Forelimb muscle (tissue), 1 donor: ENCODE measurements at regions not wholly inside any gene's neighbourhood (a gene's known extent, or its start where the extent isn't known, plus 50 kb on each side); places are given as distances from the start of the nearest gene placed in this dataset.

Experiments
- DNase-seq: peaks from one replicate; pipeline ENCODE4 v3.0.0-alpha.2; 2013; ENCODE audit warnings: low read depth

DNA sequence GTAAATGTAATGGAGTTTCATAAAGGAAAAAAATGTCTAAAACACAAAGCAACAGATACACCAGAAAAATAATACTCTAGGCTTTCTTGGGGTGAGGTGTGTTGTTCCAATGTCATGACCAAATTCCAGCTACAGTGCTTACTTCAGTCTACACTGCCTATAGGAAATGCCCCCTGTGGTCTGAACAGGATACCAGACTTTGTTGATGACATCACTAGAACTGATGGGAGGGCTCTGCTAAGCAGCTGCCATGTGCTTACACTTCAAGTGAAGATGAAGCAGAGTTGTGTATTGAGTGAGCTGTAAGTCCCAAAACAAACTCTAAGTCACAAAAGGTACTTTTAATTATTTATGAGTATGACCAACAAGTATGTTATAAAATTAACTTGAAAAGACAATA, 456.1 kb upstream of the IL12A start:
- DNase-seq, result no peak

DNA sequence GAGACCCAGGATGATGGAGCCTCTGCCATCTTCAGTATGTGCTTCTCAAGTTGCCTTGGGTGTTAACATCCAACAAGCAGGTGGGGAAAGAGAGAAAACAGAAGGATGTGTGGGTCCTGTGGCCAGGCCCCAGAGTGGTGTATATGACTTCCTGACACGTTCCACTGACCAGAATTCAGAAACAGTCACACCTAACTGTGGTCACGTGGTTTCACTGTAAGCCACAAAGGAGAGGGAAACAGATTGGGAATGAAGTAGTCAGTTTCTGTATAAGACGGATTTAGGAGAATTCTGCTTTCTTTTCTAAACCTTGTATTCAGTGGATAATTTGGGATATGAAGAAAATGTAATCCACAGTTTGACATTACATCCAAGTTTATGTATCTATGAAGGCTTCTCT, 454.1 kb upstream of the IL12A start:
- no peak for DNase-seq

- no peak for DNase-seq
Measured at GRCh38 chr3:159536876-159537275, 451.8 kb upstream of the IL12A start.

GRCh38 chr3:159538507-159538906, 450.1 kb upstream of the IL12A start:
- no peak for DNase-seq

DNA sequence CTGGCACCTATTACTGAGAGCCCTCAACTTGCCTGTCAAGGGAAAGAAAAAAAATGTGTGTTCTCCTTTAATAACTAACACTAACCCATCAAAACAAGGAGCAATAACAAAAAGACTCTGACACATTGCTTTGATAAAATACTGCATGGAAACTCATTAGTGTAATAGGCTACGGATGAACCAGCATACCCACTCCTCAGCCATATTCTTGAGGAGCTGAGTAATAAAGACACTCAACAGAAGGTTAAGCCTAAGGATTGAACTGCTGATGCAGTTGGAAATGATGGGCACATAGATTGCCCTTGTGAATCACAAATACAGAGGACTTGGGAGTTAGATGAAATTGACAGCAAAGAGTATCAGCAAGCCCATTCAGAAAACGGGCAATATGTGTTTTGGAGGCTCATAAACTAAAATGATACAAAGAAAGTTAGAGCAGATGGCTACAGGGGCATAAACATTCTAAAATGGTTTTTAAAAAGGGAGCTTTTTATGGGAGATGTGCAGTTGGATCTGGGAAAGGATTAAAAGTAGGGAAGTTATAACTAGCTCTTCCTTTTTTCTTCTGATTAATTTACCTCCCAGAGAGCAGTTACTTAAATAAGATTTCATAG, 447.6 kb upstream of the IL12A start:
- DNase-seq, result no peak

- DNase-seq, result no peak
Measured at GRCh38 chr3:159548675-159549335, 439.8 kb upstream of the IL12A start.

DNA sequence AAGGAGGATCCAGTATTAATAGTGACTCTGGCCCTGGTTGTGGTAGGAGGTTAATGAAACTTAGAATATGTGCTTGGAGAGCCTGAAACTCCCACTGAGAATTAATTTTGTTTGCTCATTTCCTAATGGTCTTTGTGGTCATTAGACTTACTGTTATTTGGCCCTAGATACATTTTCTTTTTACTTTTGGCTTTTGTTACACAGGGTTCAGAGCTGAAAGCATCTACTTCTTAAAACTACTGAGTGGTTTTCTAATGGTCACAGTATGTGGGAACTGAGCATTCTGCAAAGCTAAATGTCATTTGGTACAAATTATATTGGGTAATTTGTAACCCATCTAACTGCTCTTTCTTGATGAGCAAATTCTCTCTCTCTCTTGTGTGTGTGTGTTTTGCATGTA, 433.4 kb upstream of the IL12A start:
- DNase-seq, result no peak

- DNase-seq, result no peak
Measured at GRCh38 chr3:159559771-159560170, 428.9 kb upstream of the IL12A start.

- no peak for DNase-seq
Measured at GRCh38 chr3:159560214-159560979, 428.2 kb upstream of the IL12A start.

DNA sequence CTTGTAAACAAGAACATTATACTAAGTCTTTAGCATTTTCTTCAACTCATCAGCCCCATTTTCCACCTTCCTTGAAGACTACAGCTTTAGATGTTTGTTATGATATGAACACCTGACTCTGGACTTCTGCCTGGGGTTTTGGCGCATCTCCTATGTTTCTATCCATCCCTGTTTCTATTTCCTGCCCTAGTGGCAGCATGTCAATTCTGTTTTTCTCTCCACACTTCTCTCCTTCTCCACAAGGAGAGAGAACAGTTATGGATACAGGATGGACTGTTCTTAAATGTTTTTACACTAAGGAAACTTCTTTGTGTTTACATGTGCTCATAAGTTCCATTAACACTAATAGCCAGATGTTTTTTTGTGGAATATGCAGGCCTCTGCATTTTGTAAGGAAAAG, 423.3 kb upstream of the IL12A start:
- DNase-seq, result no peak

GRCh38 chr3:159583662-159584061, 405.0 kb upstream of the IL12A start:
- no peak for DNase-seq

DNA sequence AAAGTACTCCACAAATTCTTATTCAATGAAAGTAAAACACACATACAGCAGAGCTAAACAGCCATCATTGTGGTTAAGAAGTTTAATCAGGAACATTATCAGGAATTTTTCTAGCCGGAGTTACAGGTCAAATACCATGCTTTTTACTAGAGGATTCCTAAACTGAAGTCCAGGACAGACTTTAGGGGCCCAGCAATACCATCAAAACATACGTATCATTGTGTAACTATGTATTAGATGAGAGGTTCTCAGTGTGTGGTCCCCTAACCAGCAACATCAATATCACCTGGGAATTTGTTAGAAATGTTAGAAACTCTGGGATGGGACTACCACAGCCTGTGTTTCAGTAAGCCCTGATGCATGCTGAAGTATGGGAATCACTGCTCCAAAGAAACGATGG, 404.2 kb upstream of the IL12A start:
- no peak for DNase-seq

GRCh38 chr3:159586571-159587202, 401.9 kb upstream of the IL12A start:
- DNase-seq, result no peak

DNA sequence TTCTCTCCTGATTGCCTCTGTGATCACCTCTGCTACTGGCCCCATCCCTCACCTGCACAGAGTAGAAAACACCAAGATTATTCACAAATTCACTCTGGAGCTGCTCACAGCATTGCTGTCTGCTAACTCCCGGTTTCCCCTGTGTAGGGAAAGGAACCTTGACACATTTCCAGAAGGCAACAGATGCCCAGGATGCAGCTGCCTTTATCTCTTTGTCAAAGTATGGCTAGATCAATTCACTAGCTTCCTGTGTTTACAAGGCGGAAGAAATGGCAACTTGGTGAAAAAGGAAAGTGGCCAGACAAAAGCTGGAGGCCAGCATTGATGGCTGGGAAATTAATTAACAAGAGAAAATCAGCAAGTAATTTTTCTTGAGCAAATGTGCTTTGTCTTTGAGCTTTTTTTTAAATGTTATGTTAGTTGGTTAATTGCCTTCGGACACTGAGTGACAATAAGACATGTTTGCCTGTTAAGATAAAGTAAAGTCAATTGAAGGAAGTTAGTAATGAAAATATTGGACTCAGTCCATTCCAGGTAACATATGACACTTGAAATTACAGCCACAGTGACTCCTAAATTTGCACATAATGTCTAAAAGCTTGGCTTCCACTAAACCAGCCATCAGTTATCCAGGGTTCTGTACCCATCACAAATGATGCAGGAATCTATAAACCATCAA, 394.6 kb upstream of the IL12A start:
- no peak for DNase-seq

DNA sequence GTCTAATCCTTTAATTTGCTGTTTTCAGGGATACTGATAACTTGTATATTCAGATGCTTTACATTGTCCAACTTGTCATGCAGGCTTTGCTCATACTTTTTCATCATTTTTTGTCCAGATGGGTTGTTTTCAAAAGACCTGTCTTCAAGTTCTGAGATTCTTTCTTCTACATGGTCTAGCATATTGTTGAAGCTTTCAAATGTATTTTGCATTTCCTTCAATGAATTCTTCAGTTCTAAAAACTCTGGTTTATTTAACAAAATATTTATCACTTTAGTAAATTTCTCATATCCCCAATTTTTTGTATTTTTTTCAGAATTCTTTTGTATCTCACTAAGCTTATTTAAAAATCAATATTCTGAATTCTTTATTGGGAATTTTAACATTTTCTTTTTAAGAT, 388.3 kb upstream of the IL12A start:
- no peak for DNase-seq

GRCh38 chr3:159604151-159604581, 384.5 kb upstream of the IL12A start:
- DNase-seq, result no peak

- no peak for DNase-seq
Measured at GRCh38 chr3:159605101-159605500, 383.5 kb upstream of the IL12A start.

- no peak for DNase-seq
Measured at GRCh38 chr3:159605776-159606175, 382.9 kb upstream of the IL12A start.

DNA sequence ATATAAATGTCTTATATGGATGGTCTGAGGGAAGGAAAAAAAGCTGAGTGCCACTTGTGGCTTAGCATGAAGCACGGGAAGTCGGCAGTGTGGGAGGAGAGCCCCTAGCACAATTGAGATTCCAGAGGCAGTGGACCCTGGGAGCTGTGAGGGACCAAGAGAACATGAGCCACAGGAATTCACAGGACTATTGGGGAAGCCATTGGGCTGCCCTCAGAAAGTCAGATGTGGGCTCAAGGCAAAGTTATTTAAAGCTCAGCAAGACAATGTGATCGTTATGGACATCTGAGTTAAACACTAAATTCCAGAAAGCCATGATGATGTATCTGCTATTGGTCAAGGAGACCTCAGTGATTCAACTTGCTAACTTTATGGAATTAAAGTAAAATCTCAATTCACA, 380.8 kb upstream of the IL12A start:
- DNase-seq, result no peak

- no peak for DNase-seq
Measured at GRCh38 chr3:159608311-159608710, 380.3 kb upstream of the IL12A start.

- DNase-seq, result no peak
Measured at GRCh38 chr3:159609625-159610024, 379.0 kb upstream of the IL12A start.

GRCh38 chr3:159616234-159616825, 372.3 kb upstream of the IL12A start:
- no peak for DNase-seq
